ENCODE measurements at regions not wholly inside any gene's neighbourhood (a gene's known extent, or its start where the extent isn't known, plus 50 kb on each side); places are given as distances from the start of the nearest gene placed in this dataset.
A peak's percentile ranks its signal among the peaks of the same experiment; 100 is the strongest.

DNA sequence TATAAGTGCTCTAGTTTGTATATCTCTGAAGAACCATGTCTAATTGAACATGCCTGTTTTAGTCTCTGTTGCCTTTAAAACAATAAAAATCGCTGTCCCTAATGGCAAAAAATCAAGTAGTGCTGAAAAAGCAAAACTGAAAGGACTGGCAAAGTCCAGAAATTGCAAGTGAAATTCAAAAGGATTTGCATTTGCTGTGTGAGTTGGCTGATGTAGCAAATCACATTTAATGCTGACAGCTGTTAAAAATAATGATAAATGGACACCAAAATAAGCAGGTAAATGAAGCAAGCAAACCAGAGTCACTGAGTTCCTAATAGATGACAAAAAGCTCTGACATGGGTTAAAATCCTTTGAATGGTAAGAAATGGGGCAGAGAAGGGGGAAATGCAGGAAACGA, 874.1 kb downstream of the GRM8 start:
- FAIRE-seq, result peak; percentile 79

DNA sequence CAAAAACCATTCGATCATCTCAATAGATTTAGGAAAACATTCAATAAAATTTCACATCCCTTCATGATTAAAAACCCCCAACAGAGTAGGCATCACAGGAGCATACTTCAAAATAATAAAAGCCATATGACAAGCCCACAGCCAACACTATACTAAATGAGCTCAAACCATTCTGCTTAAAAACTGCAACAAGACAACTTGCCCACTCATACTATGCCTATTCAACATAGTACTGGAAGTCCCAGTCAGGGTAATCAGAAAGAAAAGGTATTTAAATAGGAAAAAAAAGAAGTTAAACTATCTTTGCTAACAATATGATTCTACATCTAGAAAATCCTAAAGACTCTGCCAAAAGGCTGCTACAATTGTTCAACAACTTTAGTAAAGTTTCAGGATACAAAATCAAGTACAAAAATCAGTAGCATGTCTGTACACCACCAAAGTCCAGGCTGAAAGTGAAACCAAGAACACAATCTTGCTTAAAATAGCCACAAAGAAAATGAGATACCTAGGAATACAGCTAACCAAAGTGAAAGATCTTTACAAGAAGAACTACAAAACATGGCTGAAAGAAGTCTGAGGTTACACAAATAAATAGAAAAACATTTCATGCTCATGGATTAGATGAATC, 882.6 kb downstream of the GRM8 start:
- FAIRE-seq, result no peak

DNA sequence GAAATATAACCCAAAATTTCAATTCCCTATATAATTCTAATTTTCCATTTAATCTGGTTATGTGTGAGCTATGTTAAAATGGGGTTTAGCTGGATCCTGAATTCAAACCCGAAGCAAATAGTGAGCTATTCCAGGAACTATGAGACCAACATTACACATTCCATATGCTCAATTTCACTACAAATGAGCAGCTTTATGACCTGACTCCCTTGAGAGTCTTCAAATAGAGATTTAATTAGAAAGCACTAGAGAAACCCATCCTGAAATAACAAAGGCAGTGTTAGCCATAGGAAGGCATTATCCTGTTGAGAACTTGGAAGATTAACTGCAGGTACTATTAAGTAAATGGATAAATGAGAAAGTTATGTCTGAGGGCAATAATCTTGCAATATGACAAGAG, 890.0 kb downstream of the GRM8 start:
- FAIRE-seq, result no peak

DNA sequence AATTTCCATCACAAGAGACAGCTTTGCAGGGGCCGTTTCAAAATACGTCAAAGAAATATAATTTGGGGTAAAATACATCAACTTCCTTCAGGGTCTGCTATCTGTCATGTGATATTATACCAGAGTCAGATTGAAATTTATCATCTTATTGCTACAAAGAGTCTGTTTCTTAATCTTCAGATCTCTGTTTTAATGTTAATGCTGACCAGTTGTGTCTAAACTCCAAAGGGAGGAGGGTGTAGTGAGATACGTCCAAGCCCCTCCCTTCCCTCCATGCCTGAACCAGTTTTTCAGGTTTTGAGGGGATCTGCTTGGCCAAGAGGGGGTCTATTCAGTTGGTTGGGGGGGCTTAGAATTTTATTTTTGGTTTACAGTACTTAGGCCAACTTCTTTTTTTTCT, 891.6 kb downstream of the GRM8 start:
- FAIRE-seq, result no peak

DNA sequence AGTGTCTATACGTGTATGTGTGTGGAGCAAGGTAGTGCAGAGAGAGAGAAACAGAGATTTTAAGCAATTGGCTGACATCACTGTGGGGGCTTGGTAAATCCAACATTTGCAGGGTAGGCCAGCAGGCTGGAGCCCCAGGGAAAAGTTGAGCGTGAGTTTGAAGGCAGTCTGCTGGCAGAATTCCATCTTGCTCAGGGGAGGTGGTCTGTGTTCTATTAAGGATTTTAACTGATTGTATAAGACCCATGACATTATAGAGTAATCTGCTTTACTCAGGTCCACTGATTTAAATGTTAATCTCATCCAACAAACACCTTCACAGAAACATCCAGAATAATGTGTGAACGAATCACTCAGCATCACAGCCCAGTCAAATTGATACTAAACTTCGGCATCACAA, 912.9 kb downstream of the GRM8 start:
- no peak for FAIRE-seq

DNA sequence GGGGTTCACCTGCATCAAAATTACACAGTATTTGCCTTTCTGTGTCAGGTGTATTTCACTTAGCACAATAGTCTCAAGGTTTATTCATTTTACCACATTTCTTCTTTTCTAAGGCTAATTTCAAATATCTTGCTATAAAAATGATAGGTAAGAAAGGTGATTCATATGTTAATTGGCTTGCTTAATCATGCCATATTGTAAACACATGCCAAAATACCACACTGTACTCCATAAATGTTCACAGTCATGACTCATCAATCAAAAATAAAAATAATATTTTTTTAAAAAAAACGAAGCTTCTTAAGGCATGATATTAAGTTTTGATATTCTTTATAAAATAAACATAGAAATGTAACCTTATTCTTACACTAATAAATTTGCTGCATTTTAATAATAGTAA, 947.1 kb downstream of the GRM8 start:
- no peak for FAIRE-seq

DNA sequence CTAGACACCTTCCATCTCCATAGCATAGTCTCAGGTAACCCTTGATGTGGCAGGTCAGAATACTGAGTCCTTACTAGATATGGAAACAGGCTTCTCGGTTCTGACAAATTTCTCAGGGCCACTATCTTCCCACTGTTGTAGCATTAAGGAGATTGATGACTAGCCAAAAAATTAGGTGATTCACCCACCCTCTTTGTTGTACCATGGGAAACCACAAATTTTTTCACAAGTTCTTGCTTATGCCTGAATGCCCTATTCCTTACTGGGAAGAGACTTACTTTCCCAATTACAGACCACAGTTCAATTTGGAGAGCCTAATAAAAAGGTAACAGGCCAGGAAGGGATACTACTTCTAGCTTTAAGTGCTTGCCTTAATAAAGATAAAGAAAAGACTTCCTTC, 948.8 kb downstream of the GRM8 start:
- no peak for FAIRE-seq

DNA sequence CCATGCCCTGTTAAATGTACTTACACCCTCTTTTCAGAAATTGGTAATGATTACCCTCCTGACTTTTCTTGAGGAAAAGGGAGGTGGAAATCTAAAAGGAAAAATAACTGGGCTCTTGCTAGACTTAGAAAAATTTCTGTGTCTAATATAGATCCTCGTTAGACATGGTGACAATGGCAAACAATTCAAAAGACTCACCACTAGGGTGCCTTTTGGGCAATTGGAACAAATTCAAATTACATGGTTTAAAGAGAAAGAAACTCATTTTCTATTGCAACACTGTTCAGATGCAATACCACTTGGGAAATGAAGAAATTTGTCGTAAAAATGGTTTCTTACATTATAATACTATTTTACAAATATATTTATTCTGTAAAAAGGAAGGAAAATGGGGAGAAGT, 950.1 kb downstream of the GRM8 start:
- FAIRE-seq, result no peak

DNA sequence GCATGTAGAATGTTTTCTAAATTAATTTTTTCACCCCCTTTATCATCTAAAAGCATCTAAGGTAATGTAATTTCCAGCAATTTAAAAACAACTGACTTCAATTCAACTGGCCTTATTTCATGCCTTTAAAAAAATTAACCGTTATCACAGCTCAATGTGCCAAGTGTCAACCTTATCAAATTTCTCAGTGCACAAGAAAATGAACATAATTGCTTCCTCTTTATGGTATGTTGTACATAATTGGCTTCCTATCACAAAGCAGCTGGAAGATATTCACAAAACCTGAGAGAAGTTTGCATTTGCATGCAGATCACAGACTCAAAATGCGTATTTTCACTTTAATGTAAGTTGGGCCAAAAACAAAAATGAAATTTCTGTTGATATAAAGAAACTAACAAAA, 966.4 kb downstream of the GRM8 start:
- FAIRE-seq, result no peak

DNA sequence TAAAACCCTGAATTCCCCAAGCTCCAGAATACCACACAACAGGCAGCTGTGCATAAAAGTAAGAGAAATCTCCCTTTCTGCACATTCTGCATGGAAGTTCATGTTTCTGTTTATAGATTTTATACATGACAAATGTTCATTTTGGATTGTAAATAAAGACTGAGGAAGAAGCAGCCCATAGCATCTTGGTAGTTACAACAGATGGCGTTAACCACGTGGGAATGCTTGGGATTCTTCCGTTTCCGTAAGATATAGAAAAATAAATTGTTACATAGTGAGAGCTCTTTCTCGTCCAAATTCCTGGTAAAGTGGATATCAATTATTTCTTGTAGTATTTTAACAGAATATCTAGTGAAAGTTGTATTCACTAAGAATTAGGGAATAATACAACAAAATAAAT, 1016.5 kb downstream of the GRM8 start:
- no peak for FAIRE-seq

DNA sequence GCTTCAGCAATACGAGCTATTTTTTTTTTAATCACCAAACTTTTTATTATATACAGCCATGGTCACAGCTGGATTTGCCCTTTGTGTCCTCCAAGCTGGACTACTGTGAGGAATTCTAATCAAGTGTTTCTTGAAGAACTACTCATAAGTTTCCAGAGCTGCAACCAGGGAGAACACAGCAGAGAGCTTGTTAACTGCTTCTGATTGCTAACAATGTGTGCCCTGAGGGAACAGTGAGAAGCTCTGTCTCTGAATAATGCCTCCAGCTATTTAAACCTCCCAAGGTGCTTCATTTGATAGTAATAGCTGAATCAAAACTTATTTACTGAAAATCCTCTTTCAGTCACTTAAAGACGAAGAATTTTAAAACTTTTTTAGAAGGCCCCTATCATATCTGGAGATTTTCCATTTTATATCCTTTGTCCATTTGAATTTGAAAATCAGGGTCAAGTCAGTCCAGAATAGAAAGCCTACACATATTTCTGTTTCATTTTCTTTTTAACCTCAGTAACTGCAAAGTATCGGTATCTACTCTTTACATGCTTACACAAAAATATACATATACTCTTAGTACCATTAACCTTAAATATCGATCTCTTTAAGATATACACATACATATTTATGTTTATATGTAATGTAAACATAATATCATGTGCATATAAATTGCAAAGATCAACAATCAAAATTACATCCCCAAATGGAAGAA, 1024.2 kb downstream of the GRM8 start:
- FAIRE-seq, result no peak

DNA sequence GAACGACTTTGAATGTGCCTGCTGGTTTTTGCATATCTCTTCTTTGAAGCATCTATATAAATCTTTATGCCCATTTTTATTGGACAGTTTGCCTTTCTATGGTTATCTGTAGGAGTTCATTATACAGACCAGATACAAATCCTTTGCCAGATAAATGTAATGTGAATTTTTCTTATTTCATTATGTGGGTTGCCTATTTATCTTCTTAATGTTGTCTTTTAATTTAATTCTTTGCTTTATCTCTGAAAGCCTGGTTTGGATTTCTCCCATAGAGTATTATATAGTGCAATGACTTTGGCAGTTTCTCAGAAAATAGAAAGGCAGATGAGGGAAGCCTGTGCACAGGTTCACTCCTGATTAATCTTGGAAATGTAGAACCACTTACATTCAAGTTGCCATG, 1025.1 kb downstream of the GRM8 start:
- no peak for FAIRE-seq

DNA sequence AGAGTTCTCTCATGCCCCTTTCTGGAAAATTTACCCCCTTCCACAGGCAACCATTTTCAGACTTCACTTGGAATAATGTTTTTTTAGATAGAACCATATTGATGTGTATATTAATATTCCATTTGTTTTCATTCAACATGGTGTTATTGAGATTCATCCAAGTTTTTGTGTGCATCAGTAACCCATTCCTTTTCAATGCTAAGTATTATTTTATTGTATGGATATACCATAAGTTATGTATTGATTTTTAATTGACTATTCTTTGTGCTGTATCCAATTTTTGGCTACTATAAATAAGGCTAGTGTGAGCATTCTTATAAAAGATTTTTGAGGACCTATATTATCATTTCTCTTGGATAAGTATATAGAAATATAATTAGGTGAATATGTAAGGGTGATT, 1025.7 kb downstream of the GRM8 start:
- FAIRE-seq, result no peak

DNA sequence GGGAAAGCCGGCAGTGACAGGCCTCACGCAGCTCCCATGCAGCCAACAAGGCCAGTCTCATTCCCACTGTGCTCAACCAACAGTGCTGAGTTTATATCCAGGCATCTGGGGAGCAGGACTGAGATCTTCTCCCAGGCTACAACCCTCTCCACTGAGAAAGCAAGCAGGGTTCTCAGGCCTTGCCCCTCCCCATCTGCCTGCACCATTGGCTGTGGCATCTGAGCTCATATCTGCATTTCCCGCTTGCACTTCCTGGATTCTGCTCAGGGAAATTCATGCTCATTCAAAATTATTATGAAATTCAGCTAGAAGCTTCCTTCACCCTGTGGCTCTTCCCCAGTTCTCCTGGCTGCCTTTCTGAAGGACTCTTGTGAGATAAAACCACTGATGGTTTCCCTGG, 1029.0 kb downstream of the GRM8 start:
- FAIRE-seq, result no peak

DNA sequence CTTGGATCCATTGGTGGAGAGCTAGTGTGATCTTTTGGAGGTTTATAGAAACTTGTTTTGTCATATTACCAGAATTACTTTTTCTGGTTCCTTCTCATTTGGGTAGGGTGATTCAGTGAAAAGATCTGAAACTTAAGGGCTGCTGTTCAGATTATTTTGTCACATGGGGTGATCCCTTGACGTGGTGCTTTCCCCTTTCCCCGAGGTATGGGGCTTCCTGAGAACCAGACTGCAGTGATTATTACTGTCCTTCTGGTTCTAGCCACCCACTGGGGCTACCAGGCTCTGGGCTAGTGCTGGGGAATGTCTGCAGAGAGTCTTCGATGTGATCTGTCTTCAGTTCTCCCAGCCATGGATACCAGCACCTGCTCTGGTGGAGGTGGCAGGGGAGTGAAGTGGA, 1030.0 kb downstream of the GRM8 start:
- no peak for FAIRE-seq

DNA sequence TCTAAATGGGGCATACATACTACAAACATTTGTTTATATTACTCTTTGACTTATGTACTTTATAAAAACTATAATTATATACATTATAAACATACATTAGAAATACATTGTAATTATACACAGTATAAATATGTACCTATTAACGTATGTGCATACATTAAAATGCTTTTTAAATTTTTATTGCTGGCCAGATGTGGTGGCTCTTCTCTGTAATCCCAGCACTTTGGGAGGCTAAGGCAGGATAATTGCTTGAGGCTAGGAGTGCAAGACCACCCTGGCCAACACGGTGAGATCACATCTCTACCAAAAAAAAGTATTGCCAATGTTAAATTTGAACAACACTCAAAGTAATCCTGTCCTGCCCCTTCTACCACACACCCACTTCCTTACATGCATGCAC, 1037.0 kb downstream of the GRM8 start:
- no peak for FAIRE-seq

DNA sequence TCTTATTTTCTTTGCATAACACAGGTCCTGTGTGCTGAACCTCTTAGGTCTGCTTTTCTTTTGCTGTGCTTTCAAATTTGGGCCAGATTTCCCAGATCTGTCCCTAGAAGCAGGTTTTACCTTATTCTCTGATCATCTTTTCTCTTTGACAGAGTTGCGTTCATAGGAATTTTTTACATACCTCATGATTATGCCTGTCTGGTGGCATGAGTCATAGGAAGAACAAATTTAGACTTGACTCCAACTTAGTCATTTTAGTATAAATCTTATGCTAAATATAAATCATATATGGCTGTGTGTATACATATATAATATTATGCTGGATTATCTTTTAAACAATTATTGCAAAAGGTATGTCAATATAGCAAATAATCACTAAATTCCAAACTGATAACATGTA, 1038.9 kb downstream of the GRM8 start:
- FAIRE-seq, result no peak

DNA sequence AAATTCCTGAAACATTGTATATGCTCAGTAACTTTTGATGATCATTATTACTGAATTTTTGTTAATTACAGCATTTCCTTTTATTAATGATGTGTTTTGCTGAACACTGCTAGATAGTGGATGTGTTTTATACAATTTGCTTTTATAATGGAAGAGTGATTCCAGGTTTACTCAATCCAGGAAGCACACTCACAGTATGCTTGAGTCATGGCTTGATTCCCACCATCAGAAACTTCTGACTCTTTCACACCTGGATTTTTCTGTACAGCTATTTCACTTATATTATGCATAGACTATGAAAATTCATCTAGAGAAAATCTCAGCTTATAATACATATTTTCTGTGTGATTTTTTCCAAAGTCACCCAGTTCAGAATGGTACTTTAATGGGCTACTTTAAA, 1040.9 kb downstream of the GRM8 start:
- FAIRE-seq, result no peak

DNA sequence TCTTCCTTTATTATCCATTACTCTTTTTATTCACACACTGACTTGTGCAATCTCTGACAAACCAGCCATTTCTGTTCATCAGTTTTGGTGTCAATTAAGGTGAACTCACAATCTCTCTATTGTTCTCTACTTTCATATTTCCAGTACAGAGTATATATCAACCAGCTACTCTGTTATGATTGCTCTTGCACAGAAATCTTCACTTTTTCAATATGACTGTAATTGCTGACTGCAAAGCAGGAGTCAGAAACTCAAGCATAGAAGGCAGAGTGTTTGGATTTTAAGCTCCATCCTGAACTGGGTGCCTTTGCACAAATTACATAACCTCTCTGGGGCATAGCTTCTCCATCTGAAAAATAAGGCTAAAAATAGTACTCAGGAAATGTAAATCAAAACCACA, 1042.0 kb downstream of the GRM8 start:
- no peak for FAIRE-seq

DNA sequence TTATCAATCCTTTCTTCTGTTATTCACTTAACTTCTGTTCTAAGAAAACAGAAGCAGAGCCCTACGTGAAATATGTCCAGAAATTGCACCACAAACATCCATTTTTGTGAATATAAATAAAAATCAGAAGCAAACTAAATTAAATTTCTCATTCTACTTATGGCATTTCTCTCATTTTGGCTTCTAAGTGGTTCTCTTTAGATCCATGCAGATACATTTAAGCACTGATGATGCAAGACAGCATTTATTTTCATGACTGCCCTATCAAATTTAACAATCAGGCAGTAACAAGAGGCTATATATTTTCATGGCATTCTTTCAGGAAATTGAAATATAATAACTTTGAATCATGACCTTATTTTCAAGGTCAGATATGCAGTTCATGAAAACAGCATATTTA, 1049.6 kb downstream of the GRM8 start:
- no peak for FAIRE-seq

DNA sequence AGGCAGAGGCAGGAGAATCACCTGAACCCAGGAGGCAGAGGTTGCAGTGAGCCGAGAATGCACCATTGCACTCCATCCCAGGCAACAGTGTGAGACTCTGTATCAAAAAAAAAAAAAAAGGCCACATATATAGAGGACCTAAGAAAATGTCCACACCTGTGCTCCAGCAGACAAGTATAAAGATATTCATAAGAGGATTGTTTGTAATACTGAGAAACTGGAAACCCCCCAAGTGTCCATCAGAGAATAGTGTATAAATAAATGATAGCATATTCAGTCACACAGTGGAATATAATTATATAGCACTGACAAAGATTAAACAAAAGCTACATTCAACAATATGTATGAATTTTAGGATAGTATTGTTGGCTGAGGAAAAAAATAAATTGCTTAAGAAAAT, 1050.6 kb downstream of the GRM8 start:
- FAIRE-seq, result no peak

DNA sequence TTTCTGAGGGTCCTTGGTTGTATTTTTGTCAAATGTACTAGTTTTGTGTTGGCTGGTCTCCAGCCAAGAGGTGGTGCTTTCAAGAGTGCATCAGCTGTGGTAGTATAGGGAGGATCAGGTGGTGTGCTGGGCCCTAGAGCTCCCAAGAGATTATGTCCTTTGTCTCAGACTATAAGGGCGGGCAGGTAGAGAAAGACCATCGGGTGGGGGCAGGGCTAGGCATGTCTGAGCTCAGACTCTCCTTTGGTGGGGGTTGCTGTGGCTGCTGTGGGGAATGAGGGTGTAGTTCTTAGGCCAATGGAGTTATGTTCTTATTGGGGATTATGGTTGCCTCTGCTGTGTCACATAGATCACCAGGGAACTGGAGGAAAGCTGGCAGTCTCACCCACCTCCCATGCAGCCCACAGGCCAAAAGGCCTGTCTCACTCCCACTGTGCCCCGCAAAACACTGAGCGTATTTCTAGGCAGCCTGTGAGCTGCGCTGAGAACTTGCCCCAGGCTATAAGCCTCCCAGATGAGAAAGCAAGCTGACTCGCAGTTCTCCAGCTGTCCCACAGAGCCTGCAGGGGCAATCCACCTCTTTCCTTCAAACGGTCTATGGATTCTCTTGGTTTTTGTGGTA, 1066.7 kb downstream of the GRM8 start:
- no peak for FAIRE-seq

DNA sequence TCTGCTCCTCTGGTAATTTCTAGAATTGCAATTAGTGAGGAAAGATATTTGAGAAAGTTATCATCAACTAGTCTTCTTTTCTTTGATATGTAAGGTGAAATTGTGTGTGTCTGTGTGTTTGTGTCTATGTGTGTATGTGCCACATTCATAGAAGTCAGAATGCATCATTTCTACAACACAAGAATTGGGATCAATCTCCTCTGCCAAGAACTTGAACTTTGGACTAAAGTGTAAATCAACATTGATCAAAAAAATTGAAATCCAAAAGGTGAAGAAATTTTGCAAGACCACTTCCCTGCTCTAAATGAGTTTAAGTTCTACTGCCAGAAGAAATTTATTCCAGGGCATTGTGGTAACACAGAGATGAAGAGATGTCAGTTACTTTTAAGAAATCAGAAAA, 1072.8 kb downstream of the GRM8 start:
- FAIRE-seq, result no peak

DNA sequence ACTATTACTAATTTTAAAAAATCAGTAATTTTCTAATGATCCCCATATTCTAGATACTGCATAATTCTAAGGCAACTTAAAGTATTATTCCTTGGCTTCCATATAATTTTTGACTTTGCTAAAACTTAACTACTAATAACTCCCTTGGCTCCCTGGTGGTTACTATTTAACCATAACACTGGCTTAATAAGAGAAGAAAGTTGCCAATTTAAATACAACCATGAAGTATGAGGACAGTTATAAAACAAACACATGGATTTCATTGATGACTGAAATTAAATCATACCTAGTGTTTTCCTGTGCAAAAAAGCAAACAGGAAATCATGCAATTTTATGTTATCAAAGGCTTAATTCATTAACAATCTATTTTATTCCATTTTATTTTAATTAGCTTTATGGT, 1073.9 kb downstream of the GRM8 start:
- FAIRE-seq, result no peak

DNA sequence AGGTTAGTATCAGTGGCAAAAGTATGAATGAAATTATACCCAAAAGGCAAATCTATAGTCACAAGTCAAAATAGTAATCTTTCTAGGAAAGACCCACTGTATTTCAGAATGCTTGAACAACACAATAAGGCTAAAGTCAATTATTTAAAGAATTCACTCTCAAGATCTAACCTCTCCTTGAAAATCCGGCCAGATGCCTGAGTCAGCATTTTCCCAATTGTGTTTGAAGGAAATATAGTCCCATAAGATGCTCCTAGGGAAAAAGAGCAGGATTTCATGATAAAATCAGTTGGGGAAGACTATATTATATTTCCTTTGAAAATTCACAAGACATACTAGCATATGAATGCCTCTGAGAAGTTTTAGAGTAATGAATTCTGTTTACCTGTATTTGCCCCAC, 1075.0 kb downstream of the GRM8 start:
- FAIRE-seq, result no peak
